C4-2B (cell line): ENCODE measurements at regions not wholly inside any gene's neighbourhood (a gene's known extent, or its start where the extent isn't known, plus 50 kb on each side); places are given as distances from the start of the nearest gene placed in this dataset.
"Not testable (repeated sequence)": the region's sequence is repeated elsewhere in the genome, so short reads cannot be mapped to it uniquely, and the experiment has no call there.

Source experiments
- H3K27ac ChIP-seq: fragments of 450-650 bp; 2 replicates; pipeline ENCODE4 v1.5.1; 2017
- CTCF ChIP-seq: fragments of 450-650 bp; conservative IDR thresholded peaks from 2 replicates; pipeline ENCODE4 v1.5.1; 2017; ENCODE audit warnings: mild to moderate bottlenecking
- ZFX ChIP-seq: fragments of 450-650 bp; IDR thresholded peaks from 2 replicates; pipeline ENCODE4 v1.6.1; 2017

DNA sequence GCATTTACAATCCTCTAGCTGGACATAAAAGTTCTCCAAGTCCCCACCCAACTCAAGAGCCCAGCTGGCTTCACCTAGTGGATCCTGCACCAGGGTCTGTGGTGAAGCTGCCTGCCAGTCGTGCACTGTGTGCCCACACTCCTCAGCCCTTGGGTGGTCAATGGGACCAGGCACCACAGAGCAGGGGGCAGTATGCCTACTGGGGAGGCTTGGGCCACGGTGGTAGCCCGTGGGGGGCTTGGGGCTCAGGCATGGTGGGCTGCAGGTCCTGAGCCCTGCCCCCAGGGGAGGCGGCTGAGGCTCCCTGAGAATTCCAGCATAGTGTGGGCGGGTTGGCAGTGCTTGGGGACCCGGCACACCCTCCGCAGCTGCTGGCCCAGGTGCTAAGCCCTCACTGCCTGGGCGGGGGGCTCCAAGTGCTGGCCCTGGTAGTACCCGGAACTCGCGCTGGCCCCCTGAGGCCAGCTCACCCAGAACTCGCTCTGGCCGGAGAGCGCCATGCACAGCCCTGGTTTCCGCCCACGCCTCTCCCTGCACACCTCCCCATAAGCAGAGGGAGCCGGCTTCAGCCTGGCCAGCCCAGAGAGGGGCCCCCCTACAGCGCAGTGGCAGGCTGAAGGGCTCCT lies 1473.4 kb downstream of the SUCLG1 start:
- peak overlapping the region; percentile 69 for H3K27ac ChIP-seq
- TF ChIP-seq CTCF (no peak), ZFX (no peak)

DNA sequence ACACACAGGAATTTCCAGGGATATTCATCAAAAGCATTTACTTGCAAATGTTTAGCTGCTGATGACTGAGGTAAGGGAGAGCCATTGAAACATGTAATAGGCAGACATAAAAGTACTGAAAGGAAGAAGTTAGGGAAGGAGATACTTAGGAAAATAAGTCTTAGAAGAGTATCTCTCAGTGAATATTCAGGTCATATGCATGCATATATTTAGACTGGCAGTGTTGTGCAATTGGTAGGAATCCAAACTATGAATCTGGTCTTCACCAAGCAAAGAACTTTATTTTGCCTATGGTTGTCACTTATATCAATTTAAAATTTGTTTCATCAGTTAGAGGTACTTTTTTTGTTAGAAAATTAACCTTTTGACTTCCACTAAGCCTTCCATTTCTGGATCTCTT lies 1490.7 kb downstream of the SUCLG1 start:
- H3K27ac ChIP-seq: no peak overlapping the region
- TF ChIP-seq CTCF (no peak), ZFX (no peak)

DNA sequence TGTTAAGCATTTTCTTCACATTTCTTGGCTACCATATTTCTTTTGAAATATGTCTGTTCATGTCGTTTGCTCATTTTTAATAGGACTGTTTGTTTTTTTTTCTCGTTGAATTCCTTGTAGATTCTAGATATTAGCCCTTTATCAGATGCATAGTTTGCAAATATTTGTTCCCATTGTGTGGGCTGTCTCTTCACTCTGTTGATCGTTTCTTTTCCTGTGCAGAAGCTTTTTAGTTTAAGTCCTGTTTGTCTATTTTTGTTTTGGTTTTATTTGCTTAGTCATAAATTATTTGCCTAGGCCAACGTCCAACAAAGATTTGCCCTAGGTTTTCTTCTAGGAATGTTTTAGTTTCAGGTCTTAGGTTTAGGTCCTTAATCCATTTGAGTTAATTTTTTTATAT lies 1494.7 kb downstream of the SUCLG1 start:
- TF ChIP-seq ZFX (no peak), CTCF (no peak)
- no peak overlapping the region for H3K27ac ChIP-seq

DNA sequence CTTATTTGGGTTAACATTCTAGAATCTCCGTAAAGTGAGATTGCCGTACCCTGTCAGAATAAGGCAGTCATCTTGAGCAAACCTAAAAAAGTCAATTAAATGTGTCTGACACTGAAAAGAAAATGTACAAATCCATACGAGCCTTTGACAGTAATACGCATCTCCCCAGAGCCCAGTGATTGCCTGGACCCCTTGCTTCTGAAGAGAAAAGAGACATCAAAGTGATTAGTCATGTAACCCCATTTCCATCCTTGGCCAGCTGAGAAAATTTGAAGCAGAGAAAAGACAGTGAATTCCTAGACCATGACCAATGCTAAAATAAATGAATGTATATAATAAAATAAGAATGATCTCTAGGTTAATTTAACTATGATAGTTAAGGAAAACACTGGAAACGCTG lies 1499.4 kb downstream of the SUCLG1 start:
- H3K27ac ChIP-seq: no peak overlapping the region
- no peak for TF ChIP-seq CTCF
- no peak for TF ChIP-seq ZFX

- TF ChIP-seq CTCF (no peak), ZFX (no peak)
- no peak overlapping the region for H3K27ac ChIP-seq
Observed at GRCh38 chr2:82954868-82955267, 1504.2 kb downstream of the SUCLG1 start.

DNA sequence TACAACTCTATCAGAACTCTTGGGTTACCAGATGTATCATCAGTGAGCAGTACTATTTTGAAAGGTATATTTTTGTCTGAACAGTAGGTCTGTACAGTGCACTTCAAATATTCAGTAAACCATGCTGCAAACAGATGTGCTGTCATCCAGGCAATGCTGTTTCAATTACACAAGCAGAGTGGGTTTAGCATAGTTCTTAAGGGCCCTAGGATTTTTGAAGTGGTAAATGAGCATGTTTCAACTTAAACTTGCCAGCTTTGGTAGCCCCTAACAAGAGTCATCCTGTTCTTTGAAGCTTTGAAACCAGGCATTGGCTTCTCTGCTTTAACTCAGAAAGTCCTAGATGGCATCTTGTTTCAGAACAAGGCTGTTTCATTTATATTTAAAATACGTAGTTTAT lies 1519.9 kb downstream of the SUCLG1 start:
- H3K27ac ChIP-seq: no peak overlapping the region
- TF ChIP-seq CTCF: no peak
- no peak for TF ChIP-seq ZFX

GRCh38 chr2:82938321-82938845 lies 1520.7 kb downstream of the SUCLG1 start:
- not testable (repeated sequence) for H3K27ac ChIP-seq

GRCh38 chr2:82913566-82913965 lies 1545.5 kb downstream of the SUCLG1 start:
- no peak overlapping the region for H3K27ac ChIP-seq
- no peak for TF ChIP-seq CTCF
